ENCODE measurements at regions not wholly inside any gene's neighbourhood (a gene's known extent, or its start where the extent isn't known, plus 50 kb on each side); places are given as distances from the start of the nearest gene placed in this dataset.

GRCh38 chr7:53656881-53657280, 621.4 kb downstream of the POM121L12 start:
- Mint-ChIP-seq H3K4me3 (no peak overlapping the region), H3K36me3 (no peaks in the 10 kb centered on the region), H3K4me1 (no peaks in the 10 kb centered on the region), H3K27me3 (no peaks in the 10 kb centered on the region), H3K9me3 (peaks cover 4% of the 10 kb centered on the region), H3K27ac (no peak overlapping the region)
- ATAC-seq (ENCODE audit: low read depth) (no peak), DNase-seq (ENCODE audit: low spot score in 2 of 2) (no peak)

GRCh38 chr7:53657586-53657985, 622.2 kb downstream of the POM121L12 start:
- no peaks in the 10 kb centered on the region for H3K27me3 Mint-ChIP-seq
- no peak overlapping the region for H3K27ac Mint-ChIP-seq
- no peak overlapping the region for H3K4me3 Mint-ChIP-seq
- H3K9me3 Mint-ChIP-seq: peaks cover 3% of the 10 kb centered on the region
- ATAC-seq (ENCODE audit: low read depth) (no peak), DNase-seq (ENCODE audit: low spot score in 2 of 2) (no peak)
- H3K36me3 Mint-ChIP-seq: no peaks in the 10 kb centered on the region
- H3K4me1 Mint-ChIP-seq: no peaks in the 10 kb centered on the region

- Mint-ChIP-seq H3K27ac (no peak overlapping the region), H3K4me1 (no peaks in the 10 kb centered on the region), H3K4me3 (no peak overlapping the region), H3K36me3 (no peaks in the 10 kb centered on the region), H3K27me3 (no peaks in the 10 kb centered on the region), H3K9me3 (peaks cover 5% of the 10 kb centered on the region)
- DNase-seq (ENCODE audit: low spot score in 2 of 2) (no peak), ATAC-seq (ENCODE audit: low read depth) (no peak)
Observed at GRCh38 chr7:53658951-53659350, 623.5 kb downstream of the POM121L12 start.

GRCh38 chr7:53661645-53662217, 626.3 kb downstream of the POM121L12 start:
- no peaks in the 10 kb centered on the region for H3K4me1 Mint-ChIP-seq
- no peak for ATAC-seq (ENCODE audit: low read depth)
- H3K9me3 Mint-ChIP-seq: peaks cover 8% of the 10 kb centered on the region
- H3K27ac Mint-ChIP-seq: no peak overlapping the region
- H3K36me3 Mint-ChIP-seq: no peaks in the 10 kb centered on the region
- H3K27me3 Mint-ChIP-seq: no peaks in the 10 kb centered on the region
- DNase-seq (ENCODE audit: low spot score in 2 of 2): no peak
- H3K4me3 Mint-ChIP-seq: no peak overlapping the region

GRCh38 chr7:53672681-53673080, 637.2 kb downstream of the POM121L12 start:
- Mint-ChIP-seq H3K27ac (no peak overlapping the region), H3K4me3 (no peak overlapping the region), H3K27me3 (no peaks in the 10 kb centered on the region), H3K4me1 (no peaks in the 10 kb centered on the region), H3K9me3 (peaks cover 2% of the 10 kb centered on the region), H3K36me3 (no peaks in the 10 kb centered on the region)
- ATAC-seq (ENCODE audit: low read depth): no peak
- no peak for DNase-seq (ENCODE audit: low spot score in 2 of 2)

- Mint-ChIP-seq H3K4me1 (no peaks in the 10 kb centered on the region), H3K27ac (no peak overlapping the region), H3K27me3 (no peaks in the 10 kb centered on the region), H3K4me3 (no peak overlapping the region), H3K9me3 (peaks cover 5% of the 10 kb centered on the region), H3K36me3 (no peaks in the 10 kb centered on the region)
- ATAC-seq (ENCODE audit: low read depth) (no peak), DNase-seq (ENCODE audit: low spot score in 2 of 2) (no peak)
Observed at GRCh38 chr7:53675835-53676234, 640.4 kb downstream of the POM121L12 start.

- no peak for ATAC-seq (ENCODE audit: low read depth)
- H3K4me3 Mint-ChIP-seq: no peak overlapping the region
- no peaks in the 10 kb centered on the region for H3K27me3 Mint-ChIP-seq
- H3K27ac Mint-ChIP-seq: no peak overlapping the region
- H3K36me3 Mint-ChIP-seq: no peaks in the 10 kb centered on the region
- no peak for DNase-seq (ENCODE audit: low spot score in 2 of 2)
- no peaks in the 10 kb centered on the region for H3K4me1 Mint-ChIP-seq
- H3K9me3 Mint-ChIP-seq: peaks cover 10% of the 10 kb centered on the region
Observed at GRCh38 chr7:53684693-53685092, 649.3 kb downstream of the POM121L12 start.

- no peak for ATAC-seq (ENCODE audit: low read depth)
- H3K27ac Mint-ChIP-seq: no peak overlapping the region
- DNase-seq (ENCODE audit: low spot score in 2 of 2): no peak
- H3K27me3 Mint-ChIP-seq: no peaks in the 10 kb centered on the region
- no peak overlapping the region for H3K4me3 Mint-ChIP-seq
- H3K36me3 Mint-ChIP-seq: no peaks in the 10 kb centered on the region
- H3K4me1 Mint-ChIP-seq: no peaks in the 10 kb centered on the region
- H3K9me3 Mint-ChIP-seq: peaks cover 7% of the 10 kb centered on the region
Observed at GRCh38 chr7:53690411-53690810, 655.0 kb downstream of the POM121L12 start.

GRCh38 chr7:53697913-53698312, 662.5 kb downstream of the POM121L12 start:
- no peaks in the 10 kb centered on the region for H3K4me1 Mint-ChIP-seq
- DNase-seq (ENCODE audit: low spot score in 2 of 2) (no peak), ATAC-seq (ENCODE audit: low read depth) (no peak)
- H3K4me3 Mint-ChIP-seq: no peak overlapping the region
- H3K9me3 Mint-ChIP-seq: peaks cover 8% of the 10 kb centered on the region
- no peaks in the 10 kb centered on the region for H3K36me3 Mint-ChIP-seq
- no peaks in the 10 kb centered on the region for H3K27me3 Mint-ChIP-seq
- H3K27ac Mint-ChIP-seq: no peak overlapping the region

GRCh38 chr7:53699215-53699837, 663.9 kb downstream of the POM121L12 start:
- Mint-ChIP-seq H3K4me1 (no peaks in the 10 kb centered on the region), H3K9me3 (peaks cover 6% of the 10 kb centered on the region), H3K36me3 (no peaks in the 10 kb centered on the region), H3K27me3 (no peaks in the 10 kb centered on the region), H3K4me3 (no peak overlapping the region), H3K27ac (no peak overlapping the region)
- DNase-seq (ENCODE audit: low spot score in 2 of 2) (no peak), ATAC-seq (ENCODE audit: low read depth) (no peak)

GRCh38 chr7:53719122-53719521, 683.7 kb downstream of the POM121L12 start:
- Mint-ChIP-seq H3K27me3 (no peaks in the 10 kb centered on the region), H3K27ac (no peak overlapping the region), H3K4me1 (no peaks in the 10 kb centered on the region), H3K9me3 (peaks cover 5% of the 10 kb centered on the region), H3K4me3 (no peak overlapping the region), H3K36me3 (no peaks in the 10 kb centered on the region)
- DNase-seq (ENCODE audit: low spot score in 2 of 2): no peak
- ATAC-seq (ENCODE audit: low read depth): no peak

GRCh38 chr7:53740971-53741370, 705.5 kb downstream of the POM121L12 start:
- no peaks in the 10 kb centered on the region for H3K36me3 Mint-ChIP-seq
- no peaks in the 10 kb centered on the region for H3K27me3 Mint-ChIP-seq
- ATAC-seq (ENCODE audit: low read depth) (no peak), DNase-seq (ENCODE audit: low spot score in 2 of 2) (no peak)
- H3K4me1 Mint-ChIP-seq: no peaks in the 10 kb centered on the region
- H3K4me3 Mint-ChIP-seq: no peak overlapping the region
- no peak overlapping the region for H3K27ac Mint-ChIP-seq
- H3K9me3 Mint-ChIP-seq: peaks cover 11% of the 10 kb centered on the region

- no peak for ATAC-seq (ENCODE audit: low read depth)
- no peaks in the 10 kb centered on the region for H3K36me3 Mint-ChIP-seq
- DNase-seq (ENCODE audit: low spot score in 2 of 2): no peak
- no peak overlapping the region for H3K27ac Mint-ChIP-seq
- peaks cover 9% of the 10 kb centered on the region for H3K9me3 Mint-ChIP-seq
- no peaks in the 10 kb centered on the region for H3K27me3 Mint-ChIP-seq
- no peaks in the 10 kb centered on the region for H3K4me1 Mint-ChIP-seq
- H3K4me3 Mint-ChIP-seq: no peak overlapping the region
Observed at GRCh38 chr7:53743697-53744402, 708.4 kb downstream of the POM121L12 start.

GRCh38 chr7:53744403-53744760, 708.9 kb downstream of the POM121L12 start:
- H3K27ac Mint-ChIP-seq: no peak overlapping the region
- no peak for DNase-seq (ENCODE audit: low spot score in 2 of 2)
- ATAC-seq (ENCODE audit: low read depth): no peak
- no peak overlapping the region for H3K4me3 Mint-ChIP-seq
- H3K36me3 Mint-ChIP-seq: no peaks in the 10 kb centered on the region
- no peaks in the 10 kb centered on the region for H3K4me1 Mint-ChIP-seq
- H3K9me3 Mint-ChIP-seq: peaks cover 11% of the 10 kb centered on the region
- H3K27me3 Mint-ChIP-seq: no peaks in the 10 kb centered on the region

GRCh38 chr7:53756946-53757345, 721.5 kb downstream of the POM121L12 start:
- DNase-seq (ENCODE audit: low spot score in 2 of 2): no peak
- Mint-ChIP-seq H3K27ac (no peak overlapping the region), H3K27me3 (no peaks in the 10 kb centered on the region), H3K4me3 (no peak overlapping the region), H3K4me1 (no peaks in the 10 kb centered on the region), H3K9me3 (peaks cover 2% of the 10 kb centered on the region), H3K36me3 (no peaks in the 10 kb centered on the region)
- ATAC-seq (ENCODE audit: low read depth): no peak
